ENCODE measurements at regions not wholly inside any gene's neighbourhood (a gene's known extent, or its start where the extent isn't known, plus 50 kb on each side); places are given as distances from the start of the nearest gene placed in this dataset.

DNA sequence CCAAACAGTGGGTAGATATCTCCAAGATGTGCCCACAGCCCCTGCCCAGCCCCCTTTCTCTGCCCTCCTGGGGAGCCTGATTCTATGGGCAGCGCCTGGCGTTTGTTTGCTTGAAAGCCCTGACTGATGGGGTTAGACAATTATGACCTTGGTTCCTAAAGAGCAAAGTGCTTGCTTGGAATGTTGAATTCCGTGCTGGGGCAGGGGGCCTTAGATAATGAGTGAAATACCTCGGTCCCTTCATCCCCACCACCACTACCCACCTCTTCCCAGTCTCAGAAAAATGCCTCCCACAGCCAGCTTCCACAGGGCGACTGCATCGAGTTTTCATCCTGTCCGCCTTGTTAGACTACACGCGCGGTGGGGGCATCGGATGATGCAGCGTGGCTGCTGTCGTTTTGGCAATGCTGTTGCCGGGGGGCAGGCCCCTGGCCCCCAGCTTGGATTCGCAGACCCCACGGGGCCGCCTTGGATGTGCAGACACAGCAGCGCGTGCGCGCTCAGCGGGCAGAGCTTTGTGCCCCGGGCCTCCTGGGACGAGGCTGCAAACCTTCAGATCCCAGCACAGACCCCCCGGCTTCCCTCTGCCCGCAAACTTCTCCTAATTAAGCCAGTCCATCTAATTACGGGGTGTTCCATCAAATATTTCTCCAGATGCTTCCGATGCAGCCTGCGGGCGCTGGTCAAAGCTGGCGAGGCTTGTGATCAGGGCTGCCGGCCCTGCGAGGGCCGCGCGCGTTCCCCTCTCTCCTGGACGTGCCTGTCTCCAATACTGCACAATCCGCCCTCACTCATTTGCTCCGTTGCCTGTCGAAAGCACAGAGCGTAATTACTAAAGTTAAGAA lies 86.1 kb downstream of the LINC00237 start:
- no peak overlapping the region for H3K4me3 ChIP-seq (ENCODE audit: insufficient read depth, low read depth, low read length)
- no peaks in the 10 kb centered on the region for H3K4me1 Mint-ChIP-seq (ENCODE audit: low read depth, unreplicated experiment)
- H4K20me1 ChIP-seq (ENCODE audit: insufficient read depth, low read length) = no peaks in the 10 kb centered on the region
- H3K36me3 Mint-ChIP-seq (ENCODE audit: low read depth, unreplicated experiment) = no peaks in the 10 kb centered on the region
- no peak overlapping the region for H3K27ac ChIP-seq (ENCODE audit: low read depth, low read length)
- DNase-seq (ENCODE audit: low read depth) (no peak), FAIRE-seq (no peak)
- H3K36me3 ChIP-seq (ENCODE audit: insufficient read depth, low read length) = no peaks in the 10 kb centered on the region
- no peak overlapping the region for H3K4me3 Mint-ChIP-seq (ENCODE audit: unreplicated experiment)
- no peaks in the 10 kb centered on the region for H3K27me3 ChIP-seq (ENCODE audit: insufficient read depth, low read length)
- H3K27me3 Mint-ChIP-seq (ENCODE audit: low read depth, unreplicated experiment) = peaks cover 10% of the 10 kb centered on the region
- H2AFZ ChIP-seq (ENCODE audit: low read depth, low read length) = no peak overlapping the region
- peak overlapping the region; percentile 36 for H3K4me2 ChIP-seq (ENCODE audit: low read length)
- H3K9me3 ChIP-seq (ENCODE audit: insufficient read depth, low read depth, low read length) = no peaks in the 10 kb centered on the region
- peaks cover 2% of the 10 kb centered on the region for H3K9me3 Mint-ChIP-seq (ENCODE audit: unreplicated experiment)
- no peaks in the 10 kb centered on the region for H3K4me1 ChIP-seq (ENCODE audit: insufficient read depth, low read length)
- no peak overlapping the region for H3K9ac ChIP-seq (ENCODE audit: low read length)
- H3K79me2 ChIP-seq (ENCODE audit: insufficient read depth, low read length) = no peaks in the 10 kb centered on the region
- no peak overlapping the region for H3K27ac Mint-ChIP-seq (ENCODE audit: unreplicated experiment)
- TF ChIP-seq EZH2 (IDR thresholded peaks at IDR 0.05; ENCODE audit: insufficient read depth, low read length) = no peak
- TF ChIP-seq, protein P1, sequence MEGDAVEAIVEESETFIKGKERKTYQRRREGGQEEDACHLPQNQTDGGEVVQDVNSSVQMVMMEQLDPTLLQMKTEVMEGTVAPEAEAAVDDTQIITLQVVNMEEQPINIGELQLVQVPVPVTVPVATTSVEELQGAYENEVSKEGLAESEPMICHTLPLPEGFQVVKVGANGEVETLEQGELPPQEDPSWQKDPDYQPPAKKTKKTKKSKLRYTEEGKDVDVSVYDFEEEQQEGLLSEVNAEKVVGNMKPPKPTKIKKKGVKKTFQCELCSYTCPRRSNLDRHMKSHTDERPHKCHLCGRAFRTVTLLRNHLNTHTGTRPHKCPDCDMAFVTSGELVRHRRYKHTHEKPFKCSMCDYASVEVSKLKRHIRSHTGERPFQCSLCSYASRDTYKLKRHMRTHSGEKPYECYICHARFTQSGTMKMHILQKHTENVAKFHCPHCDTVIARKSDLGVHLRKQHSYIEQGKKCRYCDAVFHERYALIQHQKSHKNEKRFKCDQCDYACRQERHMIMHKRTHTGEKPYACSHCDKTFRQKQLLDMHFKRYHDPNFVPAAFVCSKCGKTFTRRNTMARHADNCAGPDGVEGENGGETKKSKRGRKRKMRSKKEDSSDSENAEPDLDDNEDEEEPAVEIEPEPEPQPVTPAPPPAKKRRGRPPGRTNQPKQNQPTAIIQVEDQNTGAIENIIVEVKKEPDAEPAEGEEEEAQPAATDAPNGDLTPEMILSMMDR (IDR thresholded peaks at IDR 0.05; ENCODE audit: insufficient read depth, low read depth, low read length) = no peak

DNA sequence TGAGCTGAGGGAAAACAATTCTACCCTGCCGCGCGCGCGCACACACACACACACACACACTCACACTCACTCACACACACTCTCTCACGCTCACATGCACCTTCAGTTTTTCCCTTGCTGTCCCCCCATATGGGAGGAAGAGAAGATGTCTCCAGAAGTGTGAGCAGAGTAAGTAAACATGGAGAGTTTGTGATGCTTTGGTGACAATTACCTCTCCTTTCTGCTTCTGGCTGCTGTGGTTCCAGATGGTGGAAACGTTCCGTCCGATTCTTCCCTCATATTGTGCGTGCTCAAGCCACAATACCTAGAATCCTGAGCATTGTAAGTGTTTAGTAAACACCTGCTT lies 86.7 kb downstream of the LINC00237 start:
- no peak overlapping the region for H3K4me3 Mint-ChIP-seq (ENCODE audit: unreplicated experiment)
- Histone ChIP-seq H3K4me1 (ENCODE audit: insufficient read depth, low read length) (no peaks in the 10 kb centered on the region), H3K9ac (ENCODE audit: low read length) (no peak overlapping the region), H3K79me2 (ENCODE audit: insufficient read depth, low read length) (no peaks in the 10 kb centered on the region), H3K4me2 (ENCODE audit: low read length) (no peak overlapping the region), H3K27me3 (ENCODE audit: insufficient read depth, low read length) (no peaks in the 10 kb centered on the region), H3K9me3 (ENCODE audit: insufficient read depth, low read depth, low read length) (no peaks in the 10 kb centered on the region), H4K20me1 (ENCODE audit: insufficient read depth, low read length) (no peaks in the 10 kb centered on the region), H2AFZ (ENCODE audit: low read depth, low read length) (no peak overlapping the region), H3K4me3 (ENCODE audit: insufficient read depth, low read depth, low read length) (no peak overlapping the region), H3K27ac (ENCODE audit: low read depth, low read length) (no peak overlapping the region), H3K36me3 (ENCODE audit: insufficient read depth, low read length) (no peaks in the 10 kb centered on the region)
- no peaks in the 10 kb centered on the region for H3K4me1 Mint-ChIP-seq (ENCODE audit: low read depth, unreplicated experiment)
- no peaks in the 10 kb centered on the region for H3K36me3 Mint-ChIP-seq (ENCODE audit: low read depth, unreplicated experiment)
- TF ChIP-seq, protein P1 (IDR thresholded peaks at IDR 0.05; ENCODE audit: insufficient read depth, low read depth, low read length) = no peak
- TF ChIP-seq EZH2 (IDR thresholded peaks at IDR 0.05; ENCODE audit: insufficient read depth, low read length) = no peak
- H3K9me3 Mint-ChIP-seq (ENCODE audit: unreplicated experiment) = peaks cover 2% of the 10 kb centered on the region
- H3K27ac Mint-ChIP-seq (ENCODE audit: unreplicated experiment) = no peak overlapping the region
- no peak for DNase-seq (ENCODE audit: low read depth)
- peaks cover 10% of the 10 kb centered on the region for H3K27me3 Mint-ChIP-seq (ENCODE audit: low read depth, unreplicated experiment)
- FAIRE-seq = no peak

- H3K27ac Mint-ChIP-seq (ENCODE audit: unreplicated experiment) = no peak overlapping the region
- Histone ChIP-seq H4K20me1 (ENCODE audit: insufficient read depth, low read length) (no peaks in the 10 kb centered on the region), H3K27ac (ENCODE audit: low read depth, low read length) (no peak overlapping the region), H3K27me3 (ENCODE audit: insufficient read depth, low read length) (no peaks in the 10 kb centered on the region), H3K4me2 (ENCODE audit: low read length) (no peak overlapping the region), H3K36me3 (ENCODE audit: insufficient read depth, low read length) (no peaks in the 10 kb centered on the region), H3K9ac (ENCODE audit: low read length) (no peak overlapping the region), H3K4me1 (ENCODE audit: insufficient read depth, low read length) (no peaks in the 10 kb centered on the region), H2AFZ (ENCODE audit: low read depth, low read length) (no peak overlapping the region), H3K79me2 (ENCODE audit: insufficient read depth, low read length) (no peaks in the 10 kb centered on the region), H3K9me3 (ENCODE audit: insufficient read depth, low read depth, low read length) (no peaks in the 10 kb centered on the region), H3K4me3 (ENCODE audit: insufficient read depth, low read depth, low read length) (no peak overlapping the region)
- no peaks in the 10 kb centered on the region for H3K36me3 Mint-ChIP-seq (ENCODE audit: low read depth, unreplicated experiment)
- H3K4me3 Mint-ChIP-seq (ENCODE audit: unreplicated experiment) = no peak overlapping the region
- no peaks in the 10 kb centered on the region for H3K4me1 Mint-ChIP-seq (ENCODE audit: low read depth, unreplicated experiment)
- H3K9me3 Mint-ChIP-seq (ENCODE audit: unreplicated experiment) = peaks cover 2% of the 10 kb centered on the region
- TF ChIP-seq EZH2 (IDR thresholded peaks at IDR 0.05; ENCODE audit: insufficient read depth, low read length) = no peak
- TF ChIP-seq, protein P1 (IDR thresholded peaks at IDR 0.05; ENCODE audit: insufficient read depth, low read depth, low read length) = no peak
- DNase-seq (ENCODE audit: low read depth) = no peak
- H3K27me3 Mint-ChIP-seq (ENCODE audit: low read depth, unreplicated experiment) = peaks cover 10% of the 10 kb centered on the region
- FAIRE-seq = no peak
Measured at GRCh38 chr20:21018576-21018975, 87.6 kb downstream of the LINC00237 start.
